BJ (cell line): ENCODE measurements at regions not wholly inside any gene's neighbourhood (a gene's known extent, or its start where the extent isn't known, plus 50 kb on each side); places are given as distances from the start of the nearest gene placed in this dataset.

Experiments
- CTCF ChIA-PET: fragments of 350-600 bp; formaldehyde crosslinking; extraction: SDS; loops from one replicate; lab custom pipeline; 2021; ENCODE audit warnings: antibody characterized with exemption, inconsistent platforms; lab: Yijun Ruan, JAX
- POLR2A ChIA-PET: fragments of 300-600 bp; sonication (Branson Sonifier 250); formaldehyde crosslinking; extraction: SDS; loops from one replicate; lab custom pipeline; 2021; ENCODE audit warnings: antibody characterized with exemption; lab: Charles Lee
- DNase-seq: peaks from one replicate; pipeline ENCODE4 v3.0.0-alpha.2; 2011; ENCODE audit warnings: low read depth
- H3K27me3 ChIP-seq: 2 replicates; pipeline ENCODE4 v1.6.0; 2011; ENCODE audit warnings: low read length; ENCODE audit not compliant: control insufficient read depth, insufficient read depth
- H3K36me3 ChIP-seq: 2 replicates; pipeline ENCODE4 v1.5.1; 2011; ENCODE audit warnings: low read length; ENCODE audit not compliant: control insufficient read depth, insufficient read depth
- H3K4me3 ChIP-seq: 2 replicates; pipeline ENCODE4 v1.5.1; 2011; ENCODE audit warnings: low read depth, mild to moderate bottlenecking, control low read depth, low read length
- CTCF ChIP-seq: IDR thresholded peaks from 2 replicates; pipeline ENCODE4 v1.5.1; 2011; ENCODE audit warnings: low read depth, mild to moderate bottlenecking, control low read depth, inconsistent platforms, low read length, moderate library complexity; ENCODE audit not compliant: insufficient read depth

GRCh38 chr16:52896478-52897164 is 156.1 kb downstream of the CHD9NB start:
- DNase-seq, result no peak
- Histone ChIP-seq H3K4me3 (no peak overlapping the region), H3K27me3 (no peaks in the 10 kb centered on the region), H3K36me3 (no peaks in the 10 kb centered on the region)
- TF ChIP-seq CTCF, result no peak
- POLR2A ChIA-PET, result no interaction called here
- CTCF ChIA-PET, result no interaction called here

GRCh38 chr16:52874042-52874441 is 178.7 kb downstream of the CHD9NB start:
- Histone ChIP-seq H3K4me3 (no peak overlapping the region), H3K36me3 (no peaks in the 10 kb centered on the region), H3K27me3 (no peaks in the 10 kb centered on the region)
- no peak for DNase-seq
- ChIA-PET POLR2A (no interaction called here), CTCF (no interaction called here)
- TF ChIP-seq CTCF, result no peak

GRCh38 chr16:52872731-52873130 is 180.0 kb downstream of the CHD9NB start:
- CTCF ChIA-PET, result no interaction called here
- no peak for TF ChIP-seq CTCF
- POLR2A ChIA-PET, result no interaction called here
- no peak for DNase-seq
- Histone ChIP-seq H3K36me3 (no peaks in the 10 kb centered on the region), H3K4me3 (no peak overlapping the region), H3K27me3 (no peaks in the 10 kb centered on the region)

GRCh38 chr16:52871481-52871880 is 181.2 kb downstream of the CHD9NB start:
- H3K36me3 ChIP-seq, result no peaks in the 10 kb centered on the region
- TF ChIP-seq CTCF, result no peak
- H3K27me3 ChIP-seq, result no peaks in the 10 kb centered on the region
- DNase-seq, result no peak
- H3K4me3 ChIP-seq, result no peak overlapping the region
- ChIA-PET CTCF (no interaction called here), POLR2A (no interaction called here)

GRCh38 chr16:52869243-52869642 is 183.5 kb downstream of the CHD9NB start:
- H3K27me3 ChIP-seq, result no peaks in the 10 kb centered on the region
- no peak overlapping the region for H3K4me3 ChIP-seq
- DNase-seq, result no peak
- no peak for TF ChIP-seq CTCF
- ChIA-PET CTCF (no interaction called here), POLR2A (no interaction called here)
- H3K36me3 ChIP-seq, result no peaks in the 10 kb centered on the region
